Lung (tissue), 11 donors: ENCODE measurements at regions not wholly inside any gene's neighbourhood (a gene's known extent, or its start where the extent isn't known, plus 50 kb on each side); places are given as distances from the start of the nearest gene placed in this dataset.

Experiments
- ATAC-seq: fragments of 200-7000 bp; cut with Tn5 transposase; one replicate; pipeline ENCODE4 v1.9.1; 2020; ENCODE audit warnings: moderate number of reproducible peaks; ENCODE audit not compliant: insufficient read depth, low FRiP score
- DNase-seq, 3 donors: peaks; one replicate each; pipeline ENCODE4 v3.0.0-alpha.2; 2013 to 2017
- H3K27ac ChIP-seq, 2 donors: one replicate each; pipeline ENCODE4 v1.5.1; 2013; ENCODE audit warnings: mild to moderate bottlenecking in 2 of 2, moderate library complexity in 2 of 2, control low read depth in 1 of 2, inconsistent platforms in 1 of 2, low read depth in 1 of 2, low read length in 1 of 2
- H3K27me3 ChIP-seq, 3 donors: one replicate each; pipeline ENCODE4 v1.5.1; 2013; ENCODE audit warnings: low read length in 2 of 3; ENCODE audit not compliant: control insufficient read depth in 3 of 3, insufficient read depth in 3 of 3
- H3K36me3 ChIP-seq, 4 donors: one replicate each; pipeline ENCODE4 v1.5.1; 2013; ENCODE audit warnings: low read length in 4 of 4, mild to moderate bottlenecking in 1 of 4, moderate library complexity in 1 of 4; ENCODE audit not compliant: control insufficient read depth in 4 of 4, insufficient read depth in 4 of 4
- H3K4me1 ChIP-seq, 5 donors: one replicate each; pipeline ENCODE4 v1.5.1; 2013; ENCODE audit warnings: low read length in 5 of 5, mild to moderate bottlenecking in 2 of 5, moderate library complexity in 1 of 5; ENCODE audit not compliant: control insufficient read depth in 5 of 5, insufficient read depth in 5 of 5
- H3K4me3 ChIP-seq: one replicate; pipeline ENCODE4 v1.5.1; 2013; ENCODE audit warnings: mild to moderate bottlenecking, control low read depth, moderate library complexity
- H3K9ac ChIP-seq, 2 donors: one replicate each; pipeline ENCODE4 v1.5.1; 2013; ENCODE audit warnings: low read length in 2 of 2, control low read depth in 1 of 2; ENCODE audit not compliant: insufficient read depth in 1 of 2
- H3K9me3 ChIP-seq, 4 donors: one replicate each; pipeline ENCODE4 v1.5.1; 2013; ENCODE audit warnings: low read length in 3 of 4, mild to moderate bottlenecking in 1 of 4, moderate library complexity in 1 of 4; ENCODE audit not compliant: control insufficient read depth in 4 of 4, insufficient read depth in 3 of 4
- CTCF ChIP-seq: IDR thresholded peaks from 2 replicates; pipeline ENCODE4 v1.5.1; 2012; ENCODE audit warnings: mild to moderate bottlenecking; ENCODE audit errors: control extremely low read depth, extremely low read depth
- WGBS, 2 donors: extraction: QIAGEN DNeasy Blood & Tissue Kit; methylation state at CpG; one replicate each; pipeline ENCODE4 v1.1.7; 2013; 5-methylcytosine and 5-hydroxymethylcytosine counted together
- donor health status: control.
- donor health status: control.
- donor health status: Bipolar disorder and iron deficiency.
- donor health status: healthy.
- donor health status: DM: yes; HTN: yes; CAD: no.

- Histone ChIP-seq H3K27me3 (no peaks in the 10 kb centered on the region), H3K4me1 (peaks cover 0 to 7% (median 1%) of the 10 kb centered on the region in 5 donors), H3K27ac (no peak overlapping the region), H3K36me3 (no peaks in the 10 kb centered on the region), H3K9ac (no peak overlapping the region), H3K9me3 (peaks cover 0 to 2% (median 0%) of the 10 kb centered on the region in 4 donors), H3K4me3 (no peak overlapping the region)
- WGBS, 2 donors, result 85% methylated on average over 3 of the region's 3 CpGs
- no peak for TF ChIP-seq CTCF
- no peak for DNase-seq
- no peak for ATAC-seq
These were observed 364.8 kb downstream of the TNS3 start for GRCh38 chr7:47217086-47217485.

- H3K36me3 ChIP-seq, result no peaks in the 10 kb centered on the region
- H3K27me3 ChIP-seq, result no peaks in the 10 kb centered on the region
- 92 to 98% methylated on average over 3 of the region's 3 CpGs for WGBS, 2 donors
- no peak overlapping the region for H3K27ac ChIP-seq
- ATAC-seq (no peak), DNase-seq (no peak)
- H3K4me1 ChIP-seq, result peaks cover 0 to 9% (median 2%) of the 10 kb centered on the region in 5 donors
- H3K9me3 ChIP-seq, result peaks cover 0 to 2% (median 0%) of the 10 kb centered on the region in 4 donors
- no peak overlapping the region for H3K9ac ChIP-seq
- no peak for TF ChIP-seq CTCF
- no peak overlapping the region for H3K4me3 ChIP-seq
These were observed 365.5 kb downstream of the TNS3 start for GRCh38 chr7:47216439-47216838.

- Histone ChIP-seq H3K4me1 (peaks cover 0 to 9% (median 2%) of the 10 kb centered on the region in 5 donors), H3K4me3 (no peak overlapping the region), H3K27ac (no peak overlapping the region), H3K9me3 (peaks cover 0 to 2% (median 0%) of the 10 kb centered on the region in 4 donors), H3K36me3 (no peaks in the 10 kb centered on the region), H3K27me3 (no peaks in the 10 kb centered on the region), H3K9ac (no peak overlapping the region)
- no peak for TF ChIP-seq CTCF
- ATAC-seq (no peak), DNase-seq (no peak)
- 79 to 92% methylated on average over 7 of the region's 7 CpGs for whole genome bisulfite sequencing, 2 donors
These were observed 366.3 kb downstream of the TNS3 start for GRCh38 chr7:47215640-47216039.

GRCh38 chr7:47215049-47215448 is 366.9 kb downstream of the TNS3 start:
- no peaks in the 10 kb centered on the region for H3K27me3 ChIP-seq
- H3K9me3 ChIP-seq, result peaks cover 0 to 2% (median 0%) of the 10 kb centered on the region in 4 donors
- peaks cover 0 to 9% (median 2%) of the 10 kb centered on the region in 5 donors for H3K4me1 ChIP-seq
- no peak overlapping the region for H3K4me3 ChIP-seq
- no peak overlapping the region for H3K27ac ChIP-seq
- no peak overlapping the region for H3K9ac ChIP-seq
- WGBS, 2 donors, result 92 to 95% methylated on average over 4 of the region's 4 CpGs
- no peaks in the 10 kb centered on the region for H3K36me3 ChIP-seq
- TF ChIP-seq CTCF, result no peak
- no peak for DNase-seq
- ATAC-seq, result no peak
